GM19463 (cell line): ENCODE measurements at regions not wholly inside any gene's neighbourhood (a gene's known extent, or its start where the extent isn't known, plus 50 kb on each side); places are given as distances from the start of the nearest gene placed in this dataset.
"Not testable (repeated sequence)": the region's sequence is repeated elsewhere in the genome, so short reads cannot be mapped to it uniquely, and the experiment has no call there.

Experiments used
- ATAC-seq: cut with Tn5 transposase; IDR thresholded peaks from one replicate; pipeline ENCODE4 v1.9.1; 2021; ENCODE audit warnings: mild to moderate bottlenecking, moderate library complexity; ENCODE audit not compliant: unreplicated experiment

DNA sequence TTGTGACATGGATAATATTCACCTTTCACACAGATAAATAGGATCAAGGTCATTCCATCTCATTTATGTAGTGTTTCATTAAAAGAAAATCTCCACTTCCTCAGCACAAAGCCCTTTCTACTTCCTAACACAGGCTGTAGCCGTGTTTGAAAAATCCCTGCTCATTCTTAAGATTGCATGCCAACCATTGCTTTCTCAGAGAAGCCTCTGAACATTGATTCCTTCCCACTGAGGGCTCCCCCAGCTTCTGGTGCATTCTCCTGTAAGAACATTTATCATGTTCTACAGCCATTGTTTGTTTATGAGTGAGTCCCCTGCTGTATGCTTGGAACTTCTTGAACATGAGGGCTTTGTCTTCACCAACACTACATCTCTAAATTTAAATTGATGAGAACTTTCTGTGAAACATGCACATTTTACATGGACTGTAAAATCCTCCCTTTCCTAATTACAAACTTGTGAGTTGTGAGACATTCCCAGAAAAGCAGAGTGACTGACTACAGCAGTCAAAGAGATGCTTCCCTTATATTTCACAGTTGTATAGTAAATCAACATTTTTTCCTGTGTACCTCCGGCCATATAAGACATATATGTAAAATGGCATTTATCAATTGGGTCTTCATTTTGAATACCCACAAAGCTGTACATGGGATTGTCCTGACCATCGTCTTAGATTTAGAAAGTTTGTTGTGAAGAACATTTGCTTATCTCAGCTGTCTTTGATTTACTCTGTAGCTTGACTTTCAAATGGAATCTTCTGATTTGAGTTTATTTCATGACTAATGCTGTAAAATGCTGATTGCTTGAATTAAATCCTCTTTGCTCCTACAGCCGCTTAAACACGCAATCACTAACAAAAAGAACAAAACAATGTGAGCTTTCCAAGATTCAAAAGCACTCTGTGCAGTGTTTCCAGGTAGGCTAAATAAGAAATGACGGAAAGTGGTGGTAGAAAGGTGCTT, 600.5 kb upstream of the SLIT2 start:
- no peak for ATAC-seq

DNA sequence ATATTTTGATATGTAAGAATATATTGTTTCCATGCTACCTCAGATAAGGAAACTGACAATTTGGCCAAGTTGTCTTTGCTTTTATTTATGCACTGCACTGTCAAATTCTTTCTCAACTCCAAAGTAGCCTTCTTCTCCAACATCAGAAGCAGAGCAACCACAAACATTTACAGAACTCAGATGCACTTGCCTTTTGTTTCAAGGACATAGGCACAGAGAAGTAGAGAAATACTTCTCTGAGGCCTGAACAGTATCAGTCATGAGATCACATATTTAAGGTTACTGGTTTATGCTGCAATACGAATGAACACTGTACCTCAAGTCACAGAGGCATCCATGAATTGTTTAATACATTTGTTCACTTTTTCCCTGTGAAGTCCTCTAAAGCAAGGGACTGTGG, 606.1 kb upstream of the SLIT2 start:
- ATAC-seq = no peak

DNA sequence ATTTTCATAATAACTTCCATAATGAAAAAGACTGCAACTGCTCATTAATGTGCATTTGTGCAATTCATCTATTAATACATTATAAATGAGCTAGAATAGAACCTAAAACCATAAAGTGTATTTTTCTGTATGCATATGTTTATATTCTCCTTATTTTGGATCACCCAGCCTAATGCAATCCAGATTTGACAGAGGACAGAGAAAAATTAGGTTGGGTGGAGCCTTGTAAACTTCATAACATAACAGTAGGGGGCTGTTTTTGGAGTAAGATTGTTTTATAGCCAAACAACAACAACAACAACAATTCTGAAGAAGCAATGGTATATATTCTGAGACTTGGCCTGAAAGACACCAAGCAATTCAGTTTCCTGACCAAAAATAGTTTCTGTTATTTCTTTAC, 615.3 kb upstream of the SLIT2 start:
- no peak for ATAC-seq

DNA sequence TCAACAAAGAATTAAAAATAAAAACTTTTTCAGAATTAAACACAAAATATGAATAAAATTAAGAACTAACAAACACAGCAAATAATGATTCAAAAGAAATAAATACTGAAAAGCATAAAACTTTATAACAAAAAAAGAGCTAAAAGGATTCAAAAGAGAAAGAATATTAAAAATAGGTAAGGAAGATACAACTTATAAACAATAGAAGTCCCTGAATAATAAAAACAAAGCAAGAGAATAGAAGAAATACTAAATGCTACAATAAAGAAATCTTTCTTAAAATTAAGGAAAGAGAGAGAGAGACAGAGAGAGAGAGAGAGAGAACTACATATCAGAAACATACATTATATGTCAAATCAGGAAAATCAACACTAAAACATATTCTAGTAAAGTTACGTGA, 619.9 kb upstream of the SLIT2 start:
- ATAC-seq = no peak

DNA sequence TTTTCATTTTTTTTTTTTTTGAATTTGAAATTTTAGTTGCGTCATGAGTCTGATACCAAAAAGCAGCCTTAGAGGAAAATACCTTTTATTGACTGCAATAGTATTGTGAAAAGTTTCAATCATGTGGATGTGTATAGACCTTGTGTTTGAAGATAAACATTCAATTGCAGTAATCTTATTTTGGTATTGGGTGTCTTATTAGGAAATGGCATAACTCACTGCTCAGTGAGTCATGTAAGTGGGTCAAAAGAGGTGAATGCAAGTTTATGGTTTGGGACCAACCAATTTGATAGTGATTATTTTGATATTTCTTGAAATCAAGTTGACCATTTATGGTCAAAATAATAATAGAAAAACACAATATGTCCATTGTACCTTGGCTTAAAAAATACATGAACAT, 627.8 kb upstream of the SLIT2 start:
- ATAC-seq = no peak

DNA sequence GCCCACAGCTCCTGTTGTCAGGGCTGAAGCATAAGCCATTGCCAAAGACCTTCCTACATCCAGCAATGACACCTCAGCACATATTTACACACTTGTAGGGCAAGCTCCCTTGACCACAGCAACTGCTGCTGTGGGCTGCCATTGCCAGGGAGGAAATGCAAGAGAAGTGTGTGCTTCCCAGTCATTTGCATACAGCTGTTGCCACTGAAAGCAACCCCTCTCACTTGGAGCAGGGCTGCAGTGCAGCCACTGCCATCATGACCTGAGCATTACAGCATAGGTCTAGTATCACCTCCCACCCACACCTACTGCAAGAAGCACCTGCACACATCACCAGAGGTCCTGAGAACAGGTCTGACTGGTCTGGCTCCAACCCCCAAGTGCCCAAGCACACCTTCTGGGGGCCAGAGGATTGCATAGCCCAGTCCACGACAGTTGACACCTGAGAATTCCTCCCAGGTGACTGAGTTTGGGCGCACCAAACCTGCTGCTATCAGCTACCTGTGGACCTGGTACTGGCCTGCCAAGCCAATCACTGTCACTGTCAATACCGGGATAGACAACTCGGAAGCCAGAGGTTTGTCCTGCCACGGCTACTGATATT, 636.5 kb upstream of the SLIT2 start:
- no peak for ATAC-seq

DNA sequence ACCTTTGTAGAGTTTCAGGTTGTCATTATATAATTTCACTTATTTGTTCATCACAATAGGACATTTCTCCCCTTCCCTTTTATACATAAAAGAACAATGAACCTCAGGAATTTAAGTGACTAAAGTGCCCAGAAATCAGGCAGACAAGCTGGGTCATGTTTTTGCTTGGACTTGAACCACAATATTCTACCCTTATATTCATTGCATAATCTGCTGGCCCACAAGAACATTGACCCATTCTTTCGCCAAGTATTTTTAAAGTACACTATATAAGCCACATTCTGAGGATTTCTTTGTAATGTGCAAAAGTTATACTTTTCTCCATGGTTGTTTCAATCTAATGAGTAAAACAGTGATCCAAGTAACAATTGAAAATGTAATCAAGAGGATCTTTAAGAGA, 637.5 kb upstream of the SLIT2 start:
- no peak for ATAC-seq

DNA sequence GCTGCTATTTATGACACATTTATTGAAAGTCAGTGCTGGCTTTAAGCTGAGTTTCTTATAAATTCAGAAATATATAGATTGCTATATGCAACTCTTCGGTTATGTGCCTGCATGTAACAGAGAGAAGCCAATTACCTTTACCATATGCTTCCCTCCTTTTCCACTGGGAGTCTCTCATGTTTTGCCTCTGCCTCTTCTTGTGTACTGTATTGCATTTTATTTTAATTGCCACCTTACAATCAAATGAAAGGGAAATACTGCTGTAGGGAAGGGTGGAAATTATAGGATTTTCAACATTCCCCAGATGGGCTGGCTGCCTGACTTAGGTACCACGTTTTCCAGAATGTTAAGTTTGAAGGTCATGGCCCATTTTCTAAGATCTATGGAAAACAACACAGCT, 655.4 kb upstream of the SLIT2 start:
- ATAC-seq = no peak

DNA sequence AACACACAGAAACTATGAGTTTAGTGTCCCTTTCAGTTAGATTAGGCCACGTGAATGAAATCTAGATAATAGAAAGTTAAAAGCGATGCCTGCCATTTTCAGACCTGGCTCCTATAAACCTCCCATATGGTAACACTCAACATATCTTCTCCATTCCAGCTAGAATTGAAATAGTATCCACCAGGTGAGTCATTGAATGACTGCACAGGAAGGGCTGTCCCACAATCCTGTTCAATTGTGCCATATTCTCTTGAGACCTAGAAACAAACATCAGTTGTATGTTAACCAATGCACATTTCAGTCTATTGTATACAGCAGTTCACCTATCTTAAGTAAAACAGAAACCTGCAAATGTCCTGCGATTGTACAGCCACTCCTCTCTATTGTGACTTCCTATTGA, 659.3 kb upstream of the SLIT2 start:
- no peak for ATAC-seq

DNA sequence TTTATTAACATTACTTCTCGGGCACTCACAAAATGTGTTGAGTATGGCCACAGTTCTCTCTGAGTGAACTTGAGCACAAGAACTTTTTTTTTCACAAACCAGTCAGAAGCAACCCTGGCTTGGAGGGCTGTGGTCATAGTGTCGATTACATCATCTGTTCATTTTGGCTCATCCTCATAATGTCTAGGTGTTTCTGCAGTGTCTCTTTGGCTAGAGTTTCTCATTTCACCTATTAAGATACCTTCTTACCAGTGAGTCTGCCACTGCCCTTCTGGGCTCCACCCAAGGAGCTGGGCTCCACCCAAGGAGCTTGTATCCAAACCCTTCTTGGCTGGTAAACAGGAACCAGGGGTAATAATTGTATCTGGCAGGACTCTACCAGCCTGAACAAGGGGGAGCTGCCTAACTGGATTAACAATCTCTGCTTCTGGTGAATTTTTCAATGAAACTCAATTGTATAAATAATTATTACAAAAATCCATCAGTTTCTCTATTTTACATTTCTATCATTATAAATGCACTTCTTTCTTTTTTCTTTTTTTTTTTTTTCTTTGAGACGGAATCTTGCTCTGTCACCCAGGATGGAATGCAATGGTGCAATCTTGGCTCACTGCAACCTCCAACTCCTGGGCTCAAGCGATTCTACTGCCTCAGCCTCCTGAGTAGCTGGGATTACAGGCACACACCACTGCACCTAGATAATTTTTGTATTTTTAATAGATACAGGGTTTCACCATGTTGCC, 667.7 kb upstream of the SLIT2 start:
- no peak for ATAC-seq

DNA sequence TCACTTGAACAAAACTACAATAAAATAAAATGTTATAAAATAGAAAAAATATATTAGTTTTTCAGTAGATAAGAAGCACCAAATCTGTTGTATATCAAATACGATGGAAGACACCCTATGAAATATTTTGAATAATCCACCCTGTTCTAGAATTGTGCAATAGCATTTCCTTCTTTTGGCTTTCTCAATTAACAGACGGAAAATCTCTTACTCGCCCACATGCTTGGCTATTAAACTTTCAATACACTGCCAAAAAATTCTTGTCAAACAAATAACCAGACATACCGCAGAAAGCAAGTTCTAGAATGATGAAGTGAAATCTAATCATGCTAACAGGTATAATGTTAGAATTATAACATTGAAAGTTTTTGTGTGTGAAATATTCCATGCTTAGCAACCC, 671.6 kb upstream of the SLIT2 start:
- ATAC-seq = no peak

DNA sequence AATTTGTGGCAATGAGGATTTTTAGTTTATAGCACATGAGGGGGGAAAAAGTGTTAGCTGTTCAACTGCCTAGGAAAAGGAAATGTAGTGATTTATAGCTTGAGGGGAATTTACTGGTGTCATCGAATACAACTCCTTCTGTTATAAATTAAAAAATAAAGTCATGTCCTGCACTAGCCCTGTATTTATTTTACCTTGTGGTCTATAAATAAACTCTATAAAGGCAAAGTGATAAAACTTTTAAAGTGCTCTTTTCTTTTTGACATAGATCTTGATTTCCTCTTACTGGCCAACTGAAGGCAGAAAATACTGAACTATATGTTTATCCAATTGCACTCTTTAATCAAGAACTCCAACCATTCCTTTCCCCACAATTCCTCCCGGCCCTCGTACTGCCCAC, 672.1 kb upstream of the SLIT2 start:
- ATAC-seq = no peak

DNA sequence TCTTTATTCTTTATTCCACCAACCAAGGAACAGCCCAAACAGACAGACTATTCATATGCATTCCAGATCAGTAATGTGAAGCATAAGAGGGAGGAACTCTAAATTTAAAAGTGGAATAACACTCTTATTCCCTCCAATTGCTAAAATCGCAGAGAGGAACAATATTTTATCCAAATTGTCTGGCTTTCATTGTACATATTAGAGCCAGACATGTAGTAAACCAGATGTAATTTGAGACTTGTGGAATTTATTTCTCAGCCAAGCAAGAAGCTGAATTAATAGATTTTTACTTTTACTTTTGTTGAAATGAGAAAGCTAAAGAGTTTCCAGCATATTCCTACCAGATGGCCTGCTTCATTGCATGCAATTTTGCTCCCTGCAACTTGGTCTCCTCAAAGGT, 674.6 kb upstream of the SLIT2 start:
- no peak for ATAC-seq

DNA sequence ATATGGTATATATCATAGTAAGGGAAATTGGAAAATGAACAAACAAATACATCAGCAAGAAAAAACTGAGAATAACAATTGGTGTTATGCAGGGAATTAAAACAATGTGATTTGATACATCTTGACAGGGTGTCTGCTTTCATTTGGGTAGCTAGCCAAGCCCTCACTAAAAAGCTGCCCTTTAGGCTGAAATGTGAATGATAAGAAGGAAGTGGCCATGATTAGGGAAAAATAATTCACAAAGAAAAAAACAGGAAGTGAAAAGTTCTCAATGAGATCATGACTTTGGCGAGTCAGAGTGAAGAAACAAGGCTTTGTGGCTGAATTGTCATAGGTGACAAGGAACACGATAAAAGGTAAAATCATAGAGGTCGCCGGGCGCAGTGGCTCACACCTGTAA, 675.8 kb upstream of the SLIT2 start:
- ATAC-seq = no peak

DNA sequence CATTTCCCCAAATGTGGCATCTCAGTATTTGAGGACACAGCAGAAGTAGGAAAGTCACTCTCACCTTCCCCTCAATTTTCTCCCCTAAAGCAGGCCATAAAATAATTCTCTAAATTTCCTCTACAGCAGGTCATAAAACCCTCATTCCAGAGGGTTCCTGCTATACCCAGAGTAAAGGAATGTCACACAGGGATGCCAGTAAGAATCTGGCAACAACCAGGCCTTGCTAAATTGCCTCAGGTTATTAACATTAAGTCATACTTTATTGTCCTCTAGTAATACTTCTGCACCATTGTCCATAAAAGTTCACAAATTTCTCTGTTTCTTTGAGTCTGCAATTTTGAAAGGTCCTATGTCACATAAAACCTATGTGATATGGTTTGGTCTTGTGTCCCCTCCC, 685.7 kb upstream of the SLIT2 start:
- ATAC-seq = no peak

DNA sequence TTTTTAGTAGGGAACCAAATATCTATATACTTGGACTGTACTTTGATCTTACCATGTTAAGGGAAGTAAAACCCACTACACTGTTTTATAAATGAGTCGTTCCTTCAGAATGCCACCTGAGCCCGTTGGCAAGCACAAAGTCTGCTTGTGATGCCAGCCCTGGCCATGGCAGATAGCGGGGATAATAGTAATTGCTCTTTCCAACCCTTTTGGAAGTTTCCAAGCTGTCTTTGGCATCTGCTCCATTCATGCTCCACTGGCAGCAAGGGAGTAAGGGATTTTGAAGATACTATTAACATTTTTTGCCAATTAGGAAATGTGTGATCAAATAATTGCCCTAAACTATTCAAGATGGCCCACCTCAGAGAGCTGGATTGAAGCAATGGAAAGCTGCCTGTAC, 689.2 kb upstream of the SLIT2 start:
- ATAC-seq = no peak

DNA sequence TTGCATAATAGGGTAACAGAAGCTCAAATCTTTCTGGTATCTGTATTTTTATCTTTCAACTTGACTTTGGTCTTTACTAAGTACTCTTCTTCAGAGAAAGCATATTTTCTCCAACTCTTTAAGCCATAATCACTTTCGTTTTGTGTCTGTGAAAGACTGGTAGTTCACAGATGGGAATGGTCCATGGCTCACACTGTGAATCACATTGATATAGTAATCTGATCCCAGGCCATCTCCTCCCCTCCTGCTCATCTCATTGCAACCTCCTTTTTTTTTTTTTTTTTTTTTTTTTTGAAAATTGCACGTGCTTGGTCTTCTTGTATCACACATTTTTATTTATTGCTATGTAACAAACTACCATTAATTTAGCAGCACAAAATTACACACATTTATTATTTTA, 694.5 kb upstream of the SLIT2 start:
- no peak for ATAC-seq

DNA sequence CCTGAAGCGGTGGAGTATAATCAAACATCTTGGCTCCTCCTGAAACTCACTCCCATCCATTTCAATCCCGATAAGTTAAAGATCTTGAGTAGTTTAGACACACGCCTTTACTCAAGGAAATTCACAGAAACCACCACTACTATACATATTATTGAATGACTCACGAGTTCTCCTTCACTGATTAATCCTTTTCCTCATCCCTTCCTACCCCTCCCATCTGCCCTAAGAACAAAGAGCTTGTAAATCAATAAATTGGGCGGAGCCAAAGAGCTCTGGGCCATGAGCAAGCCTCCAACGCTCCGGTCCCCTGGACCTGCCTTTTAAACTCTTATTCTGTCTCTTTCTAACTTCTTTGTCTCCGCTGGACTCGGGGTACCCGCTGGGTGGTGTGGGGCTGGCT, 695.4 kb upstream of the SLIT2 start:
- ATAC-seq = not testable (repeated sequence)

DNA sequence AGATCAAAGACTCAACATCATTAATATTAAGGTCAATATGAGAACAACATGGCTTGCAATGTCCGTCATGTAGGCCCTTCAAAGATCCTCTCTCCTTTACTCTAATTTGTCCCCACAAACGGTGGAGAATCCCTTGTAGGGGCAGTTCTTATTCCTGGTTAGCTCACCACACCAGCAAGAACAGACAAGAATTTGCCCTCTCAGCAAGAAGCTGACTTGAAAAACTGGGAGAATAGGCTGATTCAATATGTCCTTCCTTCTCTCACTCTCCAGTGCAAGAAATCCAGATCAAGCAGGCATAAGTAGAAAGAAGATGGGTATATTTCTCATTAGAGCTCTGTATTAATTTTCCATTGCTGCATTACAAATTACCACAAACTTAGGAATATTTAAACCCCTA, 704.2 kb upstream of the SLIT2 start:
- no peak for ATAC-seq

DNA sequence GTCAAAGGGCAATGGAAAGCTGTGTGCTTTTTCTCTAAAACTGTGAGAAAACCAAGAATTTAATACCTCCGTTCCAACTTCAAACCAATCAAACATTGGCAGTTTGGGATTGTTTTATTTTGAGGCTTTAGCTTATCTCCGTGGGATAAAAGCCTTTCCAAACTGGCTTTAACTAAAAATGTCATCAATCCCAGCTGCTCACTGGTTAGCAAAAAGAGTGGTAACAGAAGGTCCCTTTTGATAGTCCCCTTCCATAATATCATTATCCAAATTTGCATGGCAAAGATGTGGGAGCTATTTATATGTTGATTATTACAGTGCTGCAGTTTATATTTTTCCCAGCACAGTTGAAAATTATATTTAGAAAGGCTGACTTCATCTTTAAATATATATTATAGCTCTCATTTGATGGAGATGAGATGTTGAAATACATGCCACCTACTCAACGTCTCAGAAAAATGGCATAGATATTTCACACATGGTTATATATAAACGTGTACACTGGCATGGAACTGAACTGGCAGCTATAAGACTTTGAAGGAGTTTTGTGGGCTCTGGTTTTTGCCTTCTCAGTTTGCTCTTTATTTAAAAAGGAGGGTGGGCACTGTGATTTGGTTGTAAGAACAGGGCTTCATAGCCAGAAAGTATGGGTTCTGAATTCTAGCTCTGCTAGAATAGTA, 707.1 kb upstream of the SLIT2 start:
- no peak for ATAC-seq

DNA sequence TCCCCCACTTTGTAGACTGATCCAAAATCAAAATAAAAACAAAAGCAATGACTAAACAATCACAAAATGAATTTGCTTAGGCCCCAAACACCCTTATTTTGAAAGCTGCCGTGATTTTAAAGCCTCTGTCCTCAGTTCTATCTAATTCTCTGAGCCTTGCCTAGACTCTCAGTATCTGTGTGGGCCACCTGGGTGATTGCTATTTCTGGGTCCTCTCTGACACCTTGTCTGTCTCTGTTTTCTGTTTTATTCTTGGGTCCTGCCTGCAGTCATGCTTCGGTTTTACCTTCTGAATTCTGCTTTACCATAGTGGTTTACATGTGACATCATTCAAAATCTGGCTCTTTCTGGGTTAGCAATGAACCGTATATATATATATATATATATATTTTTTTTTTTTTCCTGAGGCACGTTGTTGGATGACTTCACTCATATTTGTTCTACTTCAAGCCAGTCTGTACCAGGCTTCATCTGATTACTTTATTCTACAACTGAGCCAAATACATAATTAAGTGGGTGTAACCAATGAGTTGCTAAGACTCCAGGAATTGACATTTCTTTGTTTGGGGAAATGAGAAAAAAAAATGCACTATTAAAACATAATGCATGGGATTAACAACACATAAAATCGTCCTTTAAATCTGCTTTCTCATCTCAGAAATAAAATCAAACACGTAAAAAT, 710.7 kb upstream of the SLIT2 start:
- ATAC-seq = no peak
